ENCODE measurements at regions not wholly inside any gene's neighbourhood (a gene's known extent, or its start where the extent isn't known, plus 50 kb on each side); places are given as distances from the start of the nearest gene placed in this dataset.
"Not testable (repeated sequence)": the region's sequence is repeated elsewhere in the genome, so short reads cannot be mapped to it uniquely, and the experiment has no call there.

DNA sequence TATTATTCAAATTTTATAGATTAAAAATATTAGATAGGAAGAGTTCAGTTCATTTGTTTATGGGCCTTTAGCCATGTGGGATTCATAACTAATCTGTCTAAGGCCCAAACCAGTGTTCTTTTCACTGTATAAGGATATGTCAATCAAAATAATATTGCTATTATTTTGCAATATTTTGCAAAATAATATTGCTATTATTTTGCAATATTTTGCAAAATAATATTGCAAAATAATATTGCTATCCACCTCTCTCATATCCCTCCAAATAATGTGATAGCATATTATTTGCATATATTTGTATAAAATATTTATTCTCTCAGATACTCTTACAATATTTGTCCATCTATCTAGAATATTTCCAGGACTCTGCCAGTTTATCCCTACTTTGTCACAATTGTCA lies 595.3 kb upstream of the PTCHD4 start:
- no peak for DNase-seq

DNA sequence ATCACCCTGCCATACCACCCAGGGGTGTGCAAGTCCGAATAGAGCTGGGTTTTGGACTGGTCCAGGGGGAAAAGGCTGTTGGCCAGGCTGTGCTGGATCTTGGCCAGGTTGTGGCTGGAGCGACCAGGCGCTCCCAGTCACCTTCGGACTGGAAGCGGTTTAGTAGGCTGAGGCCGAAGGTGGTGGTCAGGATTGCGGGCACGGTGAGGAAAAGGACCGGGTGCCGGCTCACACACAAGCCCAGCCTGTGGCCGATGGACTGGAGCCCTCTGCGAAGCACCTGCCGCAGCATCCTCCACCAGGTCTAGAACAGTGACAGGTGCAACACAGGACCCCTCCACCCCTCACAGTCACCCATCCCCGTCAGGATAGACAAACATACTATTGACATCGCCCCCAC lies 590.6 kb upstream of the PTCHD4 start:
- DNase-seq = no peak

DNA sequence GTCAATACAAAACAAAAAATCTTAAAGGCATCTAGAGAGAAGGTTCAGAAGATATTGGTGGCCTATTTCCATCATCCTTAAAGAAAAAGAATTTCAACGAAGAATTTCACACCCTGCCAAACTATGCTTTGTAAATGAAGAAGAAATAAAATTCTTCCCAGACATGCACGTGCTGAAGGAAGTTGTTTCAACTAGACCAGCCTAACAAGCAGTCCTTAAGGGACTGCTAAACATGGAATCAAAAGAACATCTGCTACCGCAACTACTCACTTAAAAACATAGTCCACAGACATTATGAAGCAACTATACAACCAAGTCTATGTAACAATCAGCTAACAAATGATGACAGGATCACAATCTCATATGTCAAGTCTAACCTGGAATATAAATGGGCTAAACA lies 584.9 kb upstream of the PTCHD4 start:
- DNase-seq = no peak

DNA sequence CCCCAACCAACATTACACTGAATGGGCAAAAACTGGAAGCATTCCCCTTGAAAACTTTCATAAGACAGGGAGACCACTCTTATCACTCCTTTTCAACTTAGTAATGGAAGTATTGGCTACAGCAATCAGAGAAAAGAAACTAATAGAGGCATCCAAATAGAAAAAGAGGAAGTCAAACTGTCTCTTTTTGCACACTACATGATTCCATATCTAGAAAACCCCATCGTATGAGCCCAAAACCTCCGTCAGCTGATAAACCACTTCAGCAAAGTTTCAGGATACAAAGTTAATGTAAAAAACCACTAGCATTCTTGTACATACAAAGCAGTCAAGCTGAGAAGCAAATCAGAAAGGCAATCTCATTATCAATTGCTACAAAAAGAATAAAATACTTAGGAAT lies 580.4 kb upstream of the PTCHD4 start:
- DNase-seq = no peak

DNA sequence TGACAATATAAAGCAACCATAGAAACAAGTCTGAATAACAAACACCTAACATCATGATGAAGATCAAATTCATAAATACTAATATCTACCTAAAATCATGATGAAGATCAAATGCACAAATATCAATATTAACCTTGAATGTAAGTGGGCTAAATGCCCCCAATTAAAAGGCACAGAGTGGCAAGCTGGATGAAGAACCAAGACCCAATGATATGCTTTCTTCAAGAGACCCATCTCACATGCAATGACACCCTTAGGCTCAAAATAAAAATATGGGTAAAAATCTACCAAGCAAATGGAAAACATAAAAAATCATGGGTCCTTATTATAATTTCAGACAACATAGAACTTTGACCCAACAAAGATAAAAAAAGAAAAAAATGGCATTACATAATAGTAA lies 578.5 kb upstream of the PTCHD4 start:
- DNase-seq = no peak

DNA sequence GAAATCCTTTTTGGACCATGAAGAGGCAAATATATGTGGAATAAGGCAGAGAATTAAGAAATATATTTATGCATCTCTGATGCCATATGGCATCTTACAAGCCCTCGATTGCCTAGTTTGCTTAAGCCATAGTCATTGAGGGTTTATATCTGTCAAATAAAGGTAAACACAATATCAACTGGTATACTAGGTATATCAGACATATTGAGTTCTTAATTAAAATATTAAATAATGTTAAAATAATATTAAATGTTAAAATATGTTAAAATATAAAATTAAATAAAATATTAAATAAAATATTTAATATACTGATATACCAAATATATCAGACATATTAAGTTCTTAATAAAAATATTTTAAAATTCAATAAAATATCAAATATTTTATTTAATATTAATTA lies 567.4 kb upstream of the PTCHD4 start:
- no peak for DNase-seq

DNA sequence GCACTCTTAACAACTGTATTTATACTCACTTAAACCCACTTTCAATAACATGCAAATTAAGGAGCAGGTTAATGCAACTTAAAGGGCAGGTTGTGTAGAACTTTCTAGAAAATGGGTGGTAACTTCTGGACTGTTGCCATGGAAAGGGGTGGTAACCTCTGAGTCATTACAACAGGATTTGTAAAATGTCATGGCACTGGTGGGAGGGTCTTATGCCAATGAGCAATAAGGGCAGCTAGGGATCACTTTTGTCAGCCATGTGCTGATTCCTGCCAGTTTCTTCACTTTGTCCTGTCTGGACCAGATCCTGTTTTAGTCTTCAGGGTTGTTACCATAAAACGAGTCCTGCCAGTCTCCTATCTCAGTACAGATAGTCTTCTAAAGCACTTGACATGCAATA lies 560.5 kb upstream of the PTCHD4 start:
- DNase-seq = no peak

DNA sequence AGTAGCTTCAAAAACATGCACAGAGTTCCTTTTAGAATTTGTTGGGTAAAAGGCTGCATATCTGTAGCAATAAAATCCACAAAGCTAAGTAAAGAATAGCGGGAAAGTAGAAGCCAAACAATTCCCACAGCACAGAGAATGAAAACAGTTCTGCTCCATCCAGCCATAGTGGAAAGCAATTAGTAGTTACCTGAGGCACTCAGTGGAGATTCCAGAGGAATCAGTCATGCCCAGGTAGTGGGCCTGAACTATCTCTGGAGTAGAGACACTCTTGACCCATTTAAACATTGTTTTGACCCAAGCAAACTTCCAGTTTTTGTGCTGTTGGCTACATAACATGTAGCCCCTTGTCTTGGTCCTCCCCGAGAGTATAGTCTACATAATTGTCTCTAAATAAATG lies 559.5 kb upstream of the PTCHD4 start:
- no peak for DNase-seq

DNA sequence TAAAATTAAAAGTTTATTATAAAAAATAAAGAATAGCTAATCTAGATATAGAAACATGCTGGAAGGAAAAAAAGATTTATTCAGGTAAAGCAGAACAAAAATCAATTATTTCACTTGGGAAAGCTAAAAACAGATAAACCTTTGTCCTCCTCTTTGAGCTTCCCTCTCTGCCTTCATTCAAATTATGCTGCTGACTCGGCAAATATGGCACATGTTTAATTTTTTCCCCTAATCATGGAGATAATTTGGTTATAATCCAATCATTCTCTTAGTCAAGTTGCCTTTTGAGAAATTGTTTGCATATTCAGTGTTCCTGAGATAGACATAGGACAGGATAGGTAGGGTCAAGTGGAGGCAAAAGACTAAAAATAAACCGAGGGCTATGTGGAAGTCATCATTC lies 556.8 kb upstream of the PTCHD4 start:
- DNase-seq = no peak

DNA sequence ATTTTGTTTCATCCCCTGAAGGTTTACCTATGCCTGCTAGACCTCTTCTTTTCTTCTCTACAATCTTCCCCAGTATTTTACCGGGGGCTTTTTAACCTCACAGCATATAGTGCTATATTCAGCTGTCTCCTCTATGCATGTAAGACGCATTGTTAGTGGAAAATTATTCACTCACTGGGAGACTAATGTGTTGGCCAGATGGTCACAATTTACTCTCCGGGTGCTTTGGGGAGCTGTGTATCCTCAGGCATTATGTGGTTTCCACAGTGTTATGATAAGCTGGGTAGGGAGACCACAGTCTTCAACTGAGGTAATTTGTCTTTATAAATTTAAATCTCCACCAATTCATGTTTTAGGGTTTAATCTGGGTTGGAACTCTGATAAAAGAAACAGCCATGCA lies 553.8 kb upstream of the PTCHD4 start:
- peak; percentile 64 for DNase-seq

DNA sequence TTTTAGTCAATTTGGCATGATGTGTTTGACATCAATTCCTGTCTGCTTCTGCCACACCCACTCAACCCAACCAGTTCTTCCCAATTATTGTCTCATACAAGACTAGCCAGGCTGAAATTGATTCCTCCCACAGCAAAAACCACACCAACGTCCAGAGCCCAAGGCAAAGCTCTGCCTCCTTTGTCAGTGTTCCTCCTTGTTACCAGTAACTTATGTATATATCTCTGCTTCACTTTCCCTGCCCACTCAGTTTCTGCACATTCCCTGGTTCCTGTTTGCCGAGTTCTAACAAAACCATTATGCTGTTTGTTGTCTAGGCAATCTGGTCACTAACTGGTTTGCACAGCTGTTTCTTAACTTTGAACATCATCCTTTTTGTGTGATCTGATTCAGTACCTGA lies 547.9 kb upstream of the PTCHD4 start:
- peak; percentile 20 for DNase-seq

DNA sequence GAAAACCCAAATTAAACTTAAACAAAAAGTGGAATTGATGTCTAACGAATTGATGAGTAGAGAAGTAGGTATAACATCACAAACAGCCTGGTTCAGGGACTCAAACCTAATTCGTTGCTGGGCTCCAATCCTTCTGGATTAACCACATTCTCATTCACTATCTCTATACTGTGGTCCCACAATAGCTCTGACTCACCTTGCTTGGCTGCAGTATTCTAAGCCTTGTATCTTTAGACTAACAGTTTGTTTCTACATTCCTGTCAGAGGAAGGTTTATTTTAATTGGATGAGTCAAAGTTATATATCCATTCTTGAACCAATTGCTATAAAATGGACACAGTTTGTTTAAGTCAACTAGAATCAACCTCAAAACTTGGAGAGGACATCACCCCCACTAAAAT lies 530.5 kb upstream of the PTCHD4 start:
- no peak for DNase-seq

DNA sequence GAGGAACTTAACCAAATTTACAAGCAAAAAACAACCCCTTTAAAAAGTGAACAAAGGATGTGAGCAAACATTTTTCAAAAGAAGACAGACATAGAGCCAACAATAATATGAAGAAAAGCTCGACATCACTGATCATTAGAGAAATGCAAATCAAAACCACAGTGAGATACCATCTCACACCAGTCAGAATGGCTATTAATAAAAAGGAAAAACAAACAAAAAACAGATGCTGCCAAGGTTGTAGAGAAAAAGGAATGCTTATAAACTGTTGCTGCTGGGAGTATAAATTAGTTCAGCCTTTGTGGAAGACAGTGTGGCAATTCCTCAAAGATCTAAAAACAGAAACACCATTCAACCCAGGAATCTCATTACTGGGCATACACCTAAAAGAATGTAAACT lies 527.8 kb upstream of the PTCHD4 start:
- not testable (repeated sequence) for DNase-seq

DNA sequence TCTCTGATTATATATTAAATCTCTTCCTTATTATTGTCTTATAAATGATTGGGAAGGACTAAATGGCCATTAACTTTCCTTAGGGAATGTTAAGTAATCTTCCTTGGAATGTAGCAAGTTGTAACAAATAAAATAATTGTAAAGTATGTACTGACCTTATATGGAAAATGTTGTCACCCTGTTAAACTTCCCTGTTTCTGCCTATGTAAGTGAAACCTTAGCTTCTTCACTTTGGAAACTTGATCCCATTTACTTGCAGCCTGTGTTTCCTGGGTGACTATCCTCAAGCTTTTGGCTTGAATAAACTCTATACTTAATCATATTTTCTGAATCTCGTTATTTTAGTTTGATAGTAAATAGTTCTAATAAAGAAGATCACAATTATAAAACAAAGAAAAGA lies 519.5 kb upstream of the PTCHD4 start:
- no peak for DNase-seq

DNA sequence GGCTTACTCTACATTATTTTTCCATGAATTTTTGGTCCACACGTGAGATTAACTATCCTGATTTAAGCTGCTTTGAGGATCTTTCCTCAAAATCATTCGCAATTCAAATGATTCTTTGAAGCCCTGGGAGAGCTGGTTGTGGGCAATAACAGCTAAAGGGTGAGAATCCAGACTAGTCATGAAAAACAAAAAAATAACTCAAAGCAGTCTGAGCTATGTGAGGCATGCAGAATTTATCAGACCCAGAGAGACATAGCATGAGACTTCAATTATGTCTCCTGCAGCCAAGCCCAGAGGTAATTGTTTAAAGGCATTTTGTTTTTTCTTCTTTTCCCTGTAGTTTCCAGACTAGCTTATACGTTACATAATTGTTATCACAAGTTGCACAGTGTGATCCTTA lies 517.3 kb upstream of the PTCHD4 start:
- no peak for DNase-seq

DNA sequence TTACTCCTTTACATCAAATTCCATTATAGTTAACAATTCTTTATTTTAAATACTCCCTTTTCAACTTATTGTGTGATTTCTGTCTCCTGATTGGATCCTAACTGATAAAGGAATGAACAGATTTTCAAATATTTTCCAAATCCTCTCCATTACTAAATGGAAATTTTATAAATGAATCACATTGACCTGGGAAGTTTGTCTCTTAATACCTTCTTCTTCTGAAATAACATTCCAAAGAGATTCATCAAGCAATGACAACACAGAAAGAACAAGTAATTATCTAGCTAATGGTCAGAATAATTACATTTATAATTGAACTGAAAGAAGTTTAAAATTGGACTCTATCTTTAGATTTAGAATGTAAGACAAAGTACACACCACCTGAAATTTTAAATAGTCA lies 515.4 kb upstream of the PTCHD4 start:
- no peak for DNase-seq

DNA sequence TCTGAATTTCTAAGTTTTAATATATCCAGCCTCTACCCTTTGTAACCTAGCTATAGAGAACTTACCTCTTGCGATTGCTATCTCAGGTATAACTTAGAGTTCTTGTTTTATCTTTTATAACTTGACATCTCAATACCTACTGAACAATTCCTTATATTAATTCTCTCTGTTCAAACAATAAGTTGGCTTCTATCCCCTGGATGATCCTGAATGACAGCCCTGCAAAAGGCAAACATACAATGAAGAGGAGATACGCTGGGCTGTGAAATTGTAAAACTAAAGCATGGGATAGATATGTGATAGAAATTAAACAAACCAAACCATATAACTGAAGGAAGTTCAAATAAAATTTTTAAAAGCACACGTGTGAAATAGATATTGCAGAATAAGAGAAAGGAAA lies 513.6 kb upstream of the PTCHD4 start:
- no peak for DNase-seq

DNA sequence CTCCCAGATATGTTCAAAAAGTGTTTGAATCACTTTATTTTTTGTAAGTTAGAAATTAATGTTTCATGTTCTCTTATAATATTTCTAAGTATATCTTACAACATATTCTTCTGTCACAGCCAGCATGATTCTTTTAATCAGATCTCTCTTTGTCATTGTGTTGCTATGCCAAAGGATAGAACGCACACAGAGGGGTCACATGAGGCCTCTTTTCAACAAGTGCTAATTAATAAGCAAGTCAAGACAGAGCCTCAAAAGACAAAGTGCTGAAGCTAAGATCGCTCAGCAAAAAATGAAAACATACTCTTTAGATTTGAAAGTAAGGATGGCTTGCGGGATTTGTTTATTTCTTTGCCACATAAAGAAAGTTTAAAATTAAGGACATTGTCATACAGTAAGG lies 508.8 kb upstream of the PTCHD4 start:
- DNase-seq = no peak

DNA sequence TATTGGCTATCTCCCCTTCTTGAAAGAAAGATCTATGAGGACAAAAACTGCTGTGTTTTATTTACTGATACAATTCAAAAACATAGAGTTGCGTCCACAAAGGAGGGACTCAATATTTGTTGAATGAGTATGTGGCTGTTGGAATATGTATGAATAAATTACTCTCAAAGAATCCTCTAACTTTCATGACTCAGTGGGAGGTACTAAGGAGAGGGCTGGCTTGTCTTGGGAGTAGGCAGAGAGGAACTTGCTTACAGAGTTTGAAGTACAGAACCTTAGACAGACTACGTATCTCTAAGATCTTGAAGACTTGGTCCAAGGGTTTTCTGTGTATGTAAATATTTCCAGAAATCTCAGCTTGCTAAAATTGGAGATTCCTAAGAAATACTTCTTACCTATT lies 504.0 kb upstream of the PTCHD4 start:
- DNase-seq = no peak

DNA sequence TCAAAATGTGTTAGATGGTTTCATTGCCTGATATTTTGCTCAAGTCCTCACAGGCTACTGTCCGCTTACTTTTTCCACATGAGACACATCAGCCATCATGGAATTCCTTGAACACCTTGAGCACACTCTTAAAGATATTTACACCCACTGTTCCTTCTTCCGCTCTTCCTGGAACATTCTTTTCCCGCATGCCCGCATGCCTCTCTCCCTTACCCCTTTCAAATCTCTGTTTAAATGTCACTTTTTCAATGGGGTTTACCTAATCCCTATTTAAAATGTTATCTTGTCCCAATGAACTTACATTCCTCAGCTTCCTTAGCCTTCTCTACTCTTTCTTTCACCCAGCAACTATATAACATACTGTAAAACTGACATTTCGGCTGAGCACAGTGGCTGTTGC lies 503.3 kb upstream of the PTCHD4 start:
- DNase-seq = no peak

DNA sequence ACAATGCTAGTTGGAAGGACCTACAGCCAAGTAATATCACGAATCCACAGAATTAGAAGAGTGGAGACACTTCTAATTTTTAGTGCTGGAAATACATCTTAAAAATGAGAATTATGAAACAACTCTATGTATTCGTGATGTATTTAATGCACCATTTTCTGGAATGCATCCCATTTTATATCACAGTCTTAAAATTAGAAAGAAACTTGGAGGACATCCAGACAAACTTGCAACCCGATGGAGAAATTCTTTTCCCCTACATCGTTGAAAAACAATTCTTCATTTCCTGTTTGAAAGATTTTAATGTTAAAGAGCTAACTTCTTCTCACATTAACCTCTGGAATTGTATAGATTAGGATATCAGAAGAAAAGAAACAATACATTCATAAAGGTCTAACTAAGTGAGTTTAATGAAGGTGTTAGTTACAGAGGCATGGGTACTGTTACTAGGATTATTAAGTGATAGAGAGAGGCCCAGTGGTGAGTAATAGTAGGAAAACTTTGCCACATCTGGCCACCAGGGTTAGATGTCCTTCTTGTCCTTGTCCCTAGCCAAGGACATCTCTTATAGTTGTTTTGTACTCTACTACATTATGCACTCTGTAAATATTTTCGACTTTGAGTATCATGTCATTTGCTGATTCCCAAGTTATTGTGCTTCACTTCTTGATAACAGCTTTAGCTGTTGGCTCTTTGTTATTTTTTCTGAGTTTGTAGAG lies 502.4 kb upstream of the PTCHD4 start:
- DNase-seq = no peak

DNA sequence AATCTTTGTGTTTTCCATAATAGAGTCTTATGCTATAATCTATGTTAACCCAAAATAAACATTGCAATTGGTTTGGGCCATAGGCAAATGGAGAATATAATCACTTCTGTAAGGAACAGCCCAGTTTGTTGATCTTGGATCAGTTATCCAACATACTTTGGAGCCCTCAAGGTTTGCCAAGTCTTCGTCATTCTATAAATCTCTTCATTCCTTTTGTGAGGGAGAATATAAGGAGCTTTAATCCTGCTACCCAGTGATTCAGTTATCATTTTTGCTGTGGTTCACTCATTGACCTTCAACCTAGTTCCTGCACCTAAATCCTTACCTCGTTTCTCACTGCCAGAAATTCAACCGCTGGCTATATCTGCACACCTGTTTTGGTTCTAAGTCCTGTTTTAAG lies 500.3 kb upstream of the PTCHD4 start:
- DNase-seq = no peak

DNA sequence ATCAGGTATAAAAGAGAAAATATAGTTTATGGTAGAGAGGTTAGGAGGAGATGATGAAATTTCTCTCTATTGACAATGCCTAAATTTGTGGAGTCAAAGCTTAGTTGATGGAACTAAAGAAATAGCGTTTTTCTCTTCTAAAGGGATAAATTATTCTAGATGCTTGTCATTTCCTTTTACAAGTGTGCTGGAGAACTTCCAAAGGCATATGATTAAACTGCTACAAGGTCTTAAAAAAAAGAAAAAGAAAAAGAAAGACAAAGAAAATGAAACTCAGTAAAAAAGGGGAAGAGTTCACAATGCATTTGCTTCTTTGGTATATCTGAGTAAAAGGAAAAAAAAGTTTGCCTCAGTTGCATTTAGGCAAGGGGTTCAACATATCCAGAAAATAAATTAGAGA lies 499.8 kb upstream of the PTCHD4 start:
- DNase-seq = no peak

DNA sequence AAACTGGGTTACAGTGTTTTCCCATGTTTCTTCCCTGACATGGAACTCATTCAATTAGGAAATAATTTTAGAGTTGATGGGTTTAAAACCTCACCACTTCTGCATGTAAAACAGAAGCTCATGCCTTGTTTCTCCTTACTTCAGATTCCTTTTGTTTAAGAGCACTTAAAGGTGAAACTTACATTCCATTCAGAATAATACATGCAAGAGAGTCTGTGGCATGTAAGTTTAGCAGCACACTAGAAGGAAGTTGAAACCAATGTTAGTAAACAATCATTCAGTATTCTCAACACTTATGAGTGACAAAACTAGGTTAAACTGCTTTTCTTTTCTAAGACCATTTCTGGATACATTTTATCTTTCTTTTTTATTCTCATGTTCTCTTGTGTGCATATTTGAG lies 495.6 kb upstream of the PTCHD4 start:
- no peak for DNase-seq

DNA sequence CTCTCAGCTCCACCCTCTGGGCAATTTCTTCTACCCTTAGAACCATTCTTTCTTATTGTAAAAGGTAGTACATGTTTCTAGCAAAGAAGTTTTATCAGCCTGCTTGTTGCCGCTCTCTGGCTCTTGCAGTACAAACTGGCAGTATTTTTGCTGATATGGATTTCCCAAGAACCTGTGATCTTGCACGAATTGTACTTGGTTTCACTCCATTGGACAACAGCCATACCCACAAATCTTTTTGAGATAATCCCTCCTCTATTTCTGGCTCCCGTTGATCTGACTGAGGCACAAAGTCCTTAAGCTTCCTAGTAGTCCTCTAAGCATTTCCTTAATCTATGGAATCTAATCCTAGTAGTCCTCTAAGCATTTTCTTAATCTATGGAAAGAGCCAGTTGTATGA lies 487.0 kb upstream of the PTCHD4 start:
- no peak for DNase-seq

DNA sequence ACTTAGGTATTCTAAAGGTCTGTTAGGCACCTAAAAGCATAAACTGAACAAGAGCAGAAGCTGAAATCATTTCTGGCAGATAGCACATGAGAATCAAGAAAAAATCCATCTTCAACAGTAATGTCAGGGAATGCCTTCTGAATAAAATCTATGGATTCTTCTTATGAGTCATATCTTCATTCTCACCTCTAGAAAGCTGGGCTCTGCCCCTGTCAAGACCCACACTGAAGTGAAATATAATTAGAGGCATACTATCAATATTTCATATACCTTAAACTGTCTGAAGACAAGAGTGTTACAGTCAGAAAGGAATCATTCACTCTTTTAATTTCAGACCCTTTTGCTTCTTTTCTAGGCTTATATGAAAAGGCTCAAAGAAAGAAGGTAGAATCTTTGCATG lies 485.8 kb upstream of the PTCHD4 start:
- DNase-seq = no peak
